HEK293T (cell line): ENCODE measurements at regions not wholly inside any gene's neighbourhood (a gene's known extent, or its start where the extent isn't known, plus 50 kb on each side); places are given as distances from the start of the nearest gene placed in this dataset.

Experiments
- CTCF ChIA-PET: fragments of 350-600 bp; formaldehyde crosslinking; extraction: SDS; loops from one replicate; lab custom pipeline; 2021; ENCODE audit warnings: antibody characterized with exemption, inconsistent platforms; lab: Yijun Ruan, JAX
- POLR2A ChIA-PET: fragments of 350-600 bp; formaldehyde crosslinking; extraction: SDS; loops from one replicate; lab custom pipeline; 2020; ENCODE audit warnings: antibody characterized with exemption, inconsistent platforms; lab: Yijun Ruan, JAX
- DNase-seq: peaks from one replicate; pipeline ENCODE4 v3.0.0; 2012; ENCODE audit warnings: mixed read lengths; ENCODE audit errors: extremely low spot score
- ARNT ChIP-seq: fragments of 450-650 bp; IDR thresholded peaks from 2 replicates; pipeline ENCODE4 v1.6.1; 2017; ENCODE audit warnings: mild to moderate bottlenecking
- BHLHE40 ChIP-seq: fragments of 450-650 bp; IDR thresholded peaks from 2 replicates; pipeline ENCODE4 v1.6.1; 2016; ENCODE audit warnings: mild to moderate bottlenecking, moderate library complexity, borderline replicate concordance
- CTBP1 ChIP-seq: fragments of 450-650 bp; IDR thresholded peaks from 2 replicates; pipeline ENCODE4 v1.6.1; 2016; ENCODE audit warnings: borderline replicate concordance
- ELF4 ChIP-seq: fragments of 450-650 bp; IDR thresholded peaks from 2 replicates; pipeline ENCODE4 v1.6.1; 2017; ENCODE audit warnings: antibody characterized with exemption
- FOXA1 ChIP-seq: fragments of 450-650 bp; IDR thresholded peaks from 2 replicates; pipeline ENCODE4 v1.6.1; 2016; ENCODE audit warnings: mild to moderate bottlenecking
- FOXM1 ChIP-seq: fragments of 450-650 bp; IDR thresholded peaks from 2 replicates; pipeline ENCODE4 v1.6.1; 2017; ENCODE audit warnings: mild to moderate bottlenecking, borderline replicate concordance
- HDGF ChIP-seq: fragments of 450-650 bp; IDR thresholded peaks from 2 replicates; pipeline ENCODE4 v1.6.1; 2017; ENCODE audit warnings: antibody characterized with exemption, borderline replicate concordance
- L3MBTL2 ChIP-seq: fragments of 450-650 bp; conservative IDR thresholded peaks from 2 replicates; pipeline ENCODE4 v1.6.1; 2016; ENCODE audit warnings: mild to moderate bottlenecking
- LEF1 ChIP-seq: fragments of 450-650 bp; IDR thresholded peaks from 2 replicates; pipeline ENCODE4 v1.6.1; 2017; ENCODE audit warnings: mild to moderate bottlenecking, borderline replicate concordance
- NFRKB ChIP-seq: fragments of 450-650 bp; IDR thresholded peaks from 2 replicates; pipeline ENCODE4 v1.6.1; 2016; ENCODE audit warnings: mild to moderate bottlenecking, moderate library complexity
- PKNOX1 ChIP-seq: fragments of 450-650 bp; IDR thresholded peaks from 2 replicates; pipeline ENCODE4 v1.6.1; 2016
- TARDBP ChIP-seq: fragments of 450-650 bp; IDR thresholded peaks from 2 replicates; pipeline ENCODE4 v1.6.1; 2016
- ZNF384 ChIP-seq: fragments of 450-650 bp; IDR thresholded peaks from 2 replicates; pipeline ENCODE4 v1.6.1; 2016

GRCh38 chr21:7957713-7958064 lies 2563.7 kb upstream of the TPTE start:
- POLR2A ChIA-PET, result no interaction called here
- no peak for DNase-seq
- TF ChIP-seq CTBP1 (no peak), NFRKB (no peak), LEF1 (no peak), FOXM1 (no peak), BHLHE40 (no peak), ARNT (no peak), TARDBP (no peak), L3MBTL2 (no peak), ELF4 (no peak), ZNF384 (no peak), FOXA1 (no peak), PKNOX1 (no peak), HDGF (no peak)
- CTCF ChIA-PET, result no interaction called here
